Loucy (cell line): ENCODE measurements at regions not wholly inside any gene's neighbourhood (a gene's known extent, or its start where the extent isn't known, plus 50 kb on each side); places are given as distances from the start of the nearest gene placed in this dataset.

Source experiments
- H2AFZ ChIP-seq: fragments of 200-600 bp; sonication (generic); 2 replicates; pipeline ENCODE4 v1.6.0; 2016; ENCODE audit warnings: antibody characterized with exemption, mild to moderate bottlenecking, low read length, moderate library complexity
- H3F3A ChIP-seq: fragments of 200-600 bp; 2 replicates; pipeline ENCODE4 v1.6.0; 2016; ENCODE audit warnings: antibody characterized with exemption, low read depth, mild to moderate bottlenecking
- H3K27me3 ChIP-seq: fragments of 200-600 bp; sonication (generic); 2 replicates; pipeline ENCODE4 v1.6.1; 2014; ENCODE audit warnings: low read length, mild to moderate bottlenecking; ENCODE audit not compliant: insufficient read depth, poor library complexity, severe bottlenecking
- H3K36me3 ChIP-seq: fragments of 200-600 bp; sonication (generic); 2 replicates; pipeline ENCODE4 v1.6.1; 2016; ENCODE audit warnings: low read length; ENCODE audit not compliant: insufficient read depth
- H3K4me1 ChIP-seq: fragments of 200-600 bp; sonication (generic); 2 replicates; pipeline ENCODE4 v1.5.1; 2014; ENCODE audit warnings: low read length, mild to moderate bottlenecking; ENCODE audit not compliant: insufficient read depth, poor library complexity, severe bottlenecking
- H3K4me2 ChIP-seq: fragments of 200-600 bp; sonication (generic); 2 replicates; pipeline ENCODE4 v1.6.0; 2014; ENCODE audit warnings: antibody characterized with exemption, low read length, low read depth, mild to moderate bottlenecking; ENCODE audit not compliant: poor library complexity, severe bottlenecking
- H3K4me3 ChIP-seq: fragments of 200-600 bp; sonication (generic); 2 replicates; pipeline ENCODE4 v1.5.1; 2014; ENCODE audit warnings: low read length, mild to moderate bottlenecking, mixed read lengths; ENCODE audit not compliant: poor library complexity, severe bottlenecking
- H3K79me2 ChIP-seq: fragments of 200-600 bp; sonication (generic); 2 replicates; pipeline ENCODE4 v1.6.1; 2014; ENCODE audit warnings: low read length; ENCODE audit not compliant: insufficient read depth
- H3K9ac ChIP-seq: fragments of 200-600 bp; sonication (generic); 2 replicates; pipeline ENCODE4 v1.6.0; 2014; ENCODE audit warnings: mild to moderate bottlenecking, low read depth, low read length, moderate library complexity; ENCODE audit not compliant: poor library complexity, severe bottlenecking
- H3K9me2 ChIP-seq: fragments of 200-600 bp; sonication (generic); replicated peaks from 2 replicates; pipeline ENCODE4 v1.6.1; 2016; ENCODE audit warnings: low read depth, low read length, mixed read lengths
- H3K9me3 ChIP-seq: fragments of 200-600 bp; sonication (generic); 2 replicates; pipeline ENCODE4 v1.6.1; 2014; ENCODE audit warnings: mild to moderate bottlenecking, antibody characterized with exemption, low read length, low read depth; ENCODE audit not compliant: insufficient read depth
- H4K20me1 ChIP-seq: fragments of 200-600 bp; sonication (generic); 2 replicates; pipeline ENCODE4 v1.6.0; 2014; ENCODE audit warnings: antibody characterized with exemption, low read length, mild to moderate bottlenecking; ENCODE audit not compliant: insufficient read depth, poor library complexity, severe bottlenecking
- EZH2phosphoT487 ChIP-seq: fragments of 200-600 bp; IDR thresholded peaks from 2 replicates; pipeline ENCODE4 v1.6.1; 2018; ENCODE audit warnings: antibody characterized with exemption, mild to moderate bottlenecking, moderate library complexity, borderline replicate concordance
- TF ChIP-seq, protein P1 (sequence below): fragments of 200-600 bp; sonication (generic); conservative IDR thresholded peaks from 2 replicates; pipeline ENCODE4 v1.5.1; 2014; ENCODE audit warnings: mild to moderate bottlenecking, antibody characterized with exemption, low read length

DNA sequence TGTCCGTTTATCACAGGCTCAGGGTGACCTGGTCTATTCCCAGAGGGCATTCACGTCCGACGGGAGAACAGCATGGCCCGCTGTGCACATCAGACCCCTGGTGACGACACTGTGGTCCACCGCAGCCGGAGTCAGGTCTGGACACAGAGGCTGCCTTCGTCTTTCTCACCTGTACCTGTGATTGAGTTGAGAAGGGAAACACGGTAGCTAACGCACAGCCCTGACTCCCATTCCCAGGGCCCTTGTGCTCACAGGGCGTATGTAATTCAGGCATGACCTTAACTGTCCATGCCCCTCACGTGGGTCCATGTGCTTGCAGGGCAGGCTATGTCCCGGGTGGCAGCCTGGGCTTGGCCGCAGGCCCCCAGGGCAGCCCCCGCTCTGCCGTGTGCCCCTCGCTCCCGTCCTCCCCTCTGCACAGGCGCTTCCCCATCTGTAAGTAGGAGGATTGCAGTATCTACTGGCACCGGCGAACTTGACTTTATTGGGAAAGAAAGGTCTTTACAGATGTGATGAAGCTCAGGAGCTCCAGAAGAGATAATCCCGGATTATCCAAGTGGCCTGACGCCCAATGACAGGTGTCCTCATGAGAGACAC lies 221.3 kb upstream of the TCERG1L start:
- H3K27me3 ChIP-seq = no peaks in the 10 kb centered on the region
- TF ChIP-seq, protein P1, sequence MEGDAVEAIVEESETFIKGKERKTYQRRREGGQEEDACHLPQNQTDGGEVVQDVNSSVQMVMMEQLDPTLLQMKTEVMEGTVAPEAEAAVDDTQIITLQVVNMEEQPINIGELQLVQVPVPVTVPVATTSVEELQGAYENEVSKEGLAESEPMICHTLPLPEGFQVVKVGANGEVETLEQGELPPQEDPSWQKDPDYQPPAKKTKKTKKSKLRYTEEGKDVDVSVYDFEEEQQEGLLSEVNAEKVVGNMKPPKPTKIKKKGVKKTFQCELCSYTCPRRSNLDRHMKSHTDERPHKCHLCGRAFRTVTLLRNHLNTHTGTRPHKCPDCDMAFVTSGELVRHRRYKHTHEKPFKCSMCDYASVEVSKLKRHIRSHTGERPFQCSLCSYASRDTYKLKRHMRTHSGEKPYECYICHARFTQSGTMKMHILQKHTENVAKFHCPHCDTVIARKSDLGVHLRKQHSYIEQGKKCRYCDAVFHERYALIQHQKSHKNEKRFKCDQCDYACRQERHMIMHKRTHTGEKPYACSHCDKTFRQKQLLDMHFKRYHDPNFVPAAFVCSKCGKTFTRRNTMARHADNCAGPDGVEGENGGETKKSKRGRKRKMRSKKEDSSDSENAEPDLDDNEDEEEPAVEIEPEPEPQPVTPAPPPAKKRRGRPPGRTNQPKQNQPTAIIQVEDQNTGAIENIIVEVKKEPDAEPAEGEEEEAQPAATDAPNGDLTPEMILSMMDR = no peak
- no peak for TF ChIP-seq EZH2phosphoT487
- no peaks in the 10 kb centered on the region for H3F3A ChIP-seq
- H3K4me2 ChIP-seq = no peak overlapping the region
- H4K20me1 ChIP-seq = no peaks in the 10 kb centered on the region
- H3K9me2 ChIP-seq = no peaks in the 10 kb centered on the region
- H2AFZ ChIP-seq = no peak overlapping the region
- H3K9ac ChIP-seq = no peak overlapping the region
- H3K4me1 ChIP-seq = no peaks in the 10 kb centered on the region
- H3K79me2 ChIP-seq = no peaks in the 10 kb centered on the region
- H3K9me3 ChIP-seq = peaks cover 7% of the 10 kb centered on the region; the same call in 1 of the 2 replicates
- no peak overlapping the region for H3K4me3 ChIP-seq
- H3K36me3 ChIP-seq = no peaks in the 10 kb centered on the region

DNA sequence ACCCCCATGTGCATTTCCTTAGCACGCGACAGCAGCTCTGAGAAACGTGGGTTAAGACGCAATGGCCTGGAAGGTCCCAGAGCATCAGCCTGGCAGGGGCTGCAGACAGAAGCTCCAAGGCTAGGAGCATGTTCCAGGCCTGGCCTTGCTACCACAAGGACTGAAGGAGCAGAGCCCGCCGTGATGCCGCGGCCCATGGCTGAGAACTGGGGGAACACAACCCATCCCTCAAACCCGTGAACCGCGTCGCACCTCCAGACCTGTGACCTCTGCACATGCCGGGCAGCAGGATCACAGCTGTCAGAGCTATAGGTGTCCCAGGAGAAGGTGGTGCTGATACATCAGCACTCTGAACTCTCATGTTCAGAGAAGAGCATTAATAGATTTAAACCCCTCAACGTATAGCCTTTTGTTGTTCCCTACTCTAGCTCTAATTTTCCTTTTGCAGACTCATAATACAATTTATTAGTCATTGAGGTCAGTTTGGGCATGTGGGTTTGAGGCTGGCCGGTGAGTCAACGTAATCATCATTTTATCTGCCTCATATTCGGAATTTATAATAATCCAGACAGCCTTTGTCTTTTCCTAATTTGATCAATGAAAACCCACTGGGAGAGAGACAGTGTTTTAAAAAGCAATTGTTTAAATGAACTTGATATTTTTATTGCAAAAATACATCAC lies 222.5 kb upstream of the TCERG1L start:
- Histone ChIP-seq H3K36me3 (no peaks in the 10 kb centered on the region), H3K4me1 (no peaks in the 10 kb centered on the region), H3K9me2 (no peaks in the 10 kb centered on the region), H3K79me2 (no peaks in the 10 kb centered on the region), H3F3A (no peaks in the 10 kb centered on the region), H3K27me3 (no peaks in the 10 kb centered on the region), H3K4me3 (no peak overlapping the region), H2AFZ (no peak overlapping the region), H3K9ac (no peak overlapping the region), H3K9me3 (peaks cover 9% of the 10 kb centered on the region; the same call in 1 of the 2 replicates), H4K20me1 (no peaks in the 10 kb centered on the region), H3K4me2 (no peak overlapping the region)
- TF ChIP-seq, protein P1 = no peak
- no peak for TF ChIP-seq EZH2phosphoT487

GRCh38 chr10:131534836-131535235 lies 223.3 kb upstream of the TCERG1L start:
- H4K20me1 ChIP-seq = no peaks in the 10 kb centered on the region
- H3F3A ChIP-seq = no peaks in the 10 kb centered on the region
- H3K9ac ChIP-seq = no peak overlapping the region
- H3K4me2 ChIP-seq = no peak overlapping the region
- no peaks in the 10 kb centered on the region for H3K36me3 ChIP-seq
- no peaks in the 10 kb centered on the region for H3K27me3 ChIP-seq
- peaks cover 6% of the 10 kb centered on the region; the same call in 1 of the 2 replicates for H3K9me3 ChIP-seq
- H3K9me2 ChIP-seq = no peaks in the 10 kb centered on the region
- no peak overlapping the region for H2AFZ ChIP-seq
- TF ChIP-seq, protein P1 = no peak
- TF ChIP-seq EZH2phosphoT487 = no peak
- no peaks in the 10 kb centered on the region for H3K4me1 ChIP-seq
- no peaks in the 10 kb centered on the region for H3K79me2 ChIP-seq
- H3K4me3 ChIP-seq = no peak overlapping the region
